Transverse colon (tissue), 4 donors: ENCODE measurements at regions not wholly inside any gene's neighbourhood (a gene's known extent, or its start where the extent isn't known, plus 50 kb on each side); places are given as distances from the start of the nearest gene placed in this dataset.

Experiments used
- DNase-seq: peaks from one replicate; pipeline ENCODE4 v3.0.0-alpha.2; 2019
- H3K27ac ChIP-seq, 4 donors: fragments of 200-600 bp; sonication (generic); 2 replicates each; pipeline ENCODE4 v1.5.1; 2016 to 2018; ENCODE audit warnings: inconsistent platforms in 4 of 4
- H3K27me3 ChIP-seq: fragments of 200-600 bp; sonication (generic); 2 replicates; pipeline ENCODE4 v1.5.1; 2017; ENCODE audit warnings: inconsistent platforms
- H3K36me3 ChIP-seq, 4 donors: fragments of 200-600 bp; sonication (generic); 2 replicates each; pipeline ENCODE4 v1.5.1; 2017 to 2019; ENCODE audit warnings: inconsistent platforms in 4 of 4
- H3K4me1 ChIP-seq, 4 donors: fragments of 200-600 bp; sonication (generic); 2 replicates each; pipeline ENCODE4 v1.5.1; 2017 to 2020; ENCODE audit warnings: inconsistent platforms in 4 of 4
- H3K4me3 ChIP-seq, 4 donors: fragments of 200-600 bp; sonication (generic); 1 replicate in 1 of 4; 2 replicates in 3 of 4; pipeline versions ENCODE4 v1.5.1 to v1.6.1; 2017 to 2019; ENCODE audit warnings: inconsistent platforms in 4 of 4
- H3K9me3 ChIP-seq, 2 donors: fragments of 200-600 bp; sonication (generic); 2 replicates each; pipeline ENCODE4 v1.5.1; 2017 to 2019; ENCODE audit warnings: inconsistent platforms in 2 of 2
- EP300 ChIP-seq: sonication (generic); formaldehyde crosslinking; IDR thresholded peaks from one replicate; pipeline ENCODE4 v1.6.1; 2017; ENCODE audit warnings: antibody characterized with exemption, low read depth
- POLR2A ChIP-seq: fragments of 450-650 bp; IDR thresholded peaks from one replicate; pipeline ENCODE4 v1.6.1; 2016; ENCODE audit warnings: antibody characterized with exemption, mild to moderate bottlenecking, moderate library complexity
- POLR2AphosphoS5 ChIP-seq, 3 donors: sonication (generic); formaldehyde crosslinking; IDR thresholded peaks; one replicate each; pipeline ENCODE4 v1.6.1; 2016; ENCODE audit warnings: antibody characterized with exemption in 3 of 3
- WGBS, 2 donors: methylation state at CpG; one replicate each; pipeline ENCODE4 v1.1.5; 2018; ENCODE audit warnings: low coverage in 1 of 2; 5-methylcytosine and 5-hydroxymethylcytosine counted together
- in situ Hi-C, 4 donors: fragments of 200-750 bp; cut with MboI; loops; one replicate each; pipeline versions ENCODE4 v1.15.0 to v1.15.1; 2017; ENCODE audit warnings: low sequenced_read_pairs in 3 of 4, low pct_ligation_motif_present in 1 of 4, low pct_unique_long_range_greater_than_20kb in 1 of 4
- intact Hi-C: fragments of 100-400 bp; cut with DNase I; formaldehyde crosslinking; loops from one replicate; pipeline ENCODE4 v1.15.1; 2023; ENCODE audit warnings: low total_unique reads
- TF ChIP-seq, protein P1 (sequence below), 5 experiments: fragments of 200-600 bp in 3 of 5; fragments of 450-650 bp in 2 of 5; sonication (generic) in 3 of 5; IDR thresholded peaks; 1 replicate in 2 of 5; 2 replicates in 3 of 5; pipeline ENCODE4 v1.5.1; 2016 to 2017; ENCODE audit warnings: antibody characterized with exemption in 5 of 5, inconsistent platforms in 3 of 5, mild to moderate bottlenecking in 2 of 5, moderate library complexity in 1 of 5

DNA sequence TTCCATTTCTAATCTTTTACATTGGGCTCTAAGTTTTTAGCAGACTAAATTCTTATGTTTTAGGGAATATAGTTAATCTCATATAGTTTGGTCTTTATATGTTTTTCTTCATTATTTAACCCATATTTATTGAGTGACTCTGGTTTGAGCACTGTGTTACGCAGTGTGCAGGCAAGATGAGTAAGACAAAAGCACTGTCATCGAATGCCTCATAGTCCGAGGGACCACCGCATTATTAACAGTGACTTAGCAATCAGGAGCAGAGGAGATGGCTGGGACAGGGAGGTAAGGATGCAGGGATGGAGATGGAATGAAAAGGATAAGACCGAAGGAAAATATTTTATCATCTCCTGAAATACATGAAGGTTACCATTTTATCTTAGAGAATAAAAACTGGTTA, 65.2 kb upstream of the CTSC start:
- no peak for DNase-seq
- intact Hi-C loops (no loop called here), in situ Hi-C loops (no loop called here)
- Histone ChIP-seq H3K4me3 (no peak overlapping the region), H3K27me3 (no peaks in the 10 kb centered on the region), H3K9me3 (no peaks in the 10 kb centered on the region), H3K36me3 (no peaks in the 10 kb centered on the region), H3K4me1 (peaks cover 0 to 27% (median 0%) of the 10 kb centered on the region in 4 donors), H3K27ac (peak overlapping the region; percentile 26 to 49 (median 40))
- 89 to 91% methylated on average over 5 of the region's 5 CpGs for WGBS, 2 donors
- TF ChIP-seq POLR2A (no peak), EP300 (no peak), POLR2AphosphoS5 (IDR thresholded peaks at IDR 0.05) (no peak)
- TF ChIP-seq, protein P1, sequence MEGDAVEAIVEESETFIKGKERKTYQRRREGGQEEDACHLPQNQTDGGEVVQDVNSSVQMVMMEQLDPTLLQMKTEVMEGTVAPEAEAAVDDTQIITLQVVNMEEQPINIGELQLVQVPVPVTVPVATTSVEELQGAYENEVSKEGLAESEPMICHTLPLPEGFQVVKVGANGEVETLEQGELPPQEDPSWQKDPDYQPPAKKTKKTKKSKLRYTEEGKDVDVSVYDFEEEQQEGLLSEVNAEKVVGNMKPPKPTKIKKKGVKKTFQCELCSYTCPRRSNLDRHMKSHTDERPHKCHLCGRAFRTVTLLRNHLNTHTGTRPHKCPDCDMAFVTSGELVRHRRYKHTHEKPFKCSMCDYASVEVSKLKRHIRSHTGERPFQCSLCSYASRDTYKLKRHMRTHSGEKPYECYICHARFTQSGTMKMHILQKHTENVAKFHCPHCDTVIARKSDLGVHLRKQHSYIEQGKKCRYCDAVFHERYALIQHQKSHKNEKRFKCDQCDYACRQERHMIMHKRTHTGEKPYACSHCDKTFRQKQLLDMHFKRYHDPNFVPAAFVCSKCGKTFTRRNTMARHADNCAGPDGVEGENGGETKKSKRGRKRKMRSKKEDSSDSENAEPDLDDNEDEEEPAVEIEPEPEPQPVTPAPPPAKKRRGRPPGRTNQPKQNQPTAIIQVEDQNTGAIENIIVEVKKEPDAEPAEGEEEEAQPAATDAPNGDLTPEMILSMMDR (IDR thresholded peaks at IDR 0.05), result no peak

DNA sequence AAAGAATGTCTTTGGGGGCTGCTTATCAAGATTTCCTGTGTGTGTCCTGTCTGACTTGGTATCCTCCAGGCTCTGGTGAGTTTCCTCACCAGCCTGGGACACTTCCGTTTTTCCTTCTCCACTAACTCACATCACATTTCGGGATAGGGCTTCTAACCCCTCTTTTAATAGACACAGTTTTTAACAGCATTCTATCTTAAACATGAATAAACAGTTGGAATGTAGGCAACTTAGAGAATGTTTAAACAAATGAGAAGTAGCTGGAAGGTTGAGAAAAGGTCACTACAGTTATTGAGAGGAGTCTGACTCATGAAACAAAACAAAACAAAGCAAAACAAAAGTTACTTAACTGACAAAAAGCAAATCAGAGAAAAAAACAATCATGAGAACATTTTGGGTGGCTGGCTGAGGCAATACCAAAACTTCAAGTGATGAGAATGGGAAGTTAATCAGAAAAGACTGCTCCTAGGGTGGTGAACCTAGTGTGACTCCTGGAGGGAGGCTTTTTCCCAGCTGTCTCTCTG, 64.7 kb upstream of the CTSC start:
- DNase-seq, result no peak
- Histone ChIP-seq H3K4me1 (peaks cover 0 to 27% (median 0%) of the 10 kb centered on the region in 4 donors), H3K9me3 (no peaks in the 10 kb centered on the region), H3K27ac (peak overlapping the region; percentile 26 to 49 (median 40)), H3K4me3 (no peak overlapping the region), H3K27me3 (no peaks in the 10 kb centered on the region), H3K36me3 (no peaks in the 10 kb centered on the region)
- in situ Hi-C loops (no loop called here), intact Hi-C loops (no loop called here)
- 0 to 54% methylated on average over 2 of the region's 2 CpGs for WGBS, 2 donors
- no peak for TF ChIP-seq EP300
- TF ChIP-seq POLR2A, result no peak
- no peak for TF ChIP-seq POLR2AphosphoS5 (IDR thresholded peaks at IDR 0.05)
- TF ChIP-seq, protein P1 (IDR thresholded peaks at IDR 0.05), result no peak

DNA sequence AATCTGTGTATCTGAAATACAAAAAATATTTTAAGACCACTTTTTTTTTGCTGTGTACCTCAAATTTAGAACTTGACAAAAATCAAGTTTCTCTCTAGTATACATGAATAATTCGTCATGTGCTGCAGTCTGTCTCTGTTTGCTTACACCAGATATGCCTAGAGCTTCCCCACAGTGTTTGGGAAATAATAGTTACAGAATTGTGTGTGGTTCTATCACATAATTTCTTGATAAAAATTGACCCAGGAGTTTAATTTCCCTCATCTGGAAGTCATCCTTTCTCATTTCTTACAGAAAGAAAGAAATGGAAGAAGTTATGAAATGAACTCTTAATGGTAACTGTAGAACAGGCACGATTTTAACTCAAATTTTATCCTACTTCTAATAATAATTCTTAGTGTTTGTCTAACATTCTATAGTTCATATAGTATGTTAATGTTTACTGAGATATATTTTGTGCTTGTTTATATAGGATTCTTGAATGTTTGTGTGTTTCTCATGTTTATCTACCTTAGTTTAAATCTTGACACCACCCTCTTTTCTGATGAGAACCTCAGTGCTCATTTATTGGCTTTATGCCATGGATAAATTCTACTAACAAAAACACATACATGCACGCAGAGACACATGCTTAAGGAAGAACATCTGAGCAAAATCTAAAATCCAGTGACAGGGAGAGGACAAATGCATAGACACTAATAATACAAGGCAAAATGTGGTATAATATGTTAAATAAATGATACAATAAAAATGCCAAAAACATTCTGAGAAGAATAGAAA, 61.4 kb upstream of the CTSC start:
- Histone ChIP-seq H3K4me1 (peaks cover 0 to 15% (median 0%) of the 10 kb centered on the region in 4 donors), H3K27me3 (no peaks in the 10 kb centered on the region), H3K27ac (no peak overlapping the region), H3K36me3 (no peaks in the 10 kb centered on the region), H3K9me3 (no peaks in the 10 kb centered on the region), H3K4me3 (no peak overlapping the region)
- in situ Hi-C loops (no loop called here), intact Hi-C loops (no loop called here)
- WGBS, 2 donors, result 68 to 72% methylated on average over 3 of the region's 3 CpGs
- no peak for DNase-seq
- TF ChIP-seq, protein P1 (IDR thresholded peaks at IDR 0.05), result no peak
- TF ChIP-seq POLR2AphosphoS5 (IDR thresholded peaks at IDR 0.05), result no peak

DNA sequence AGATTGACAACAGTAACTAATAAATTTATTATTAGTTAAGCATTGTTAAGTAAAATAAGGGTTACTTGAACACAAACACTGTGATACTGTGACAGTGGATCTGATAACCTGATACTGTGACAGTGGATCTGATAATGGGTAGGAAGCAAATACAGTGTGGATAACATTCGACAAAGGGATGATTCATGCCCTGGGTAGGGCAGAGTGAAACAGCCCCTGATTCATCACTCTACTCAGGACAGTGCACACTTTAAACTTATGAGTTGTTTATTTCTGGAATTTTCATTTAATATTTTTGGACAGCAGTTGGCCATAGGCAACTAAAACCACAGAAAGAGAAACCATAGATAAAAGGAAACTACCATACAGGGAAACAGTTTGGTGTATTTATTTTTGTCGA, 60.8 kb upstream of the CTSC start:
- H3K27ac ChIP-seq, result peak overlapping the region in 1 of 4 donors; percentile 9
- in situ Hi-C loops (no loop called here), intact Hi-C loops (no loop called here)
- DNase-seq, result no peak
- H3K4me3 ChIP-seq, result no peak overlapping the region
- no peaks in the 10 kb centered on the region for H3K36me3 ChIP-seq
- no peaks in the 10 kb centered on the region for H3K27me3 ChIP-seq
- WGBS, 2 donors, result 48 to 51% methylated on average over 2 of the region's 2 CpGs
- H3K4me1 ChIP-seq, result peaks cover 0 to 15% (median 0%) of the 10 kb centered on the region in 4 donors
- no peak for TF ChIP-seq EP300
- no peak for TF ChIP-seq POLR2A
- no peak for TF ChIP-seq POLR2AphosphoS5 (IDR thresholded peaks at IDR 0.05)
- TF ChIP-seq, protein P1 (IDR thresholded peaks at IDR 0.05), result no peak
- no peaks in the 10 kb centered on the region for H3K9me3 ChIP-seq
